ENCODE measurements at regions not wholly inside any gene's neighbourhood (a gene's known extent, or its start where the extent isn't known, plus 50 kb on each side); places are given as distances from the start of the nearest gene placed in this dataset.

- DNase-seq = no peak
- CTCF ChIA-PET = no interaction called here
These were observed 118.6 kb upstream of the PRICKLE2 start for GRCh38 chr3:64343689-64344430.

DNA sequence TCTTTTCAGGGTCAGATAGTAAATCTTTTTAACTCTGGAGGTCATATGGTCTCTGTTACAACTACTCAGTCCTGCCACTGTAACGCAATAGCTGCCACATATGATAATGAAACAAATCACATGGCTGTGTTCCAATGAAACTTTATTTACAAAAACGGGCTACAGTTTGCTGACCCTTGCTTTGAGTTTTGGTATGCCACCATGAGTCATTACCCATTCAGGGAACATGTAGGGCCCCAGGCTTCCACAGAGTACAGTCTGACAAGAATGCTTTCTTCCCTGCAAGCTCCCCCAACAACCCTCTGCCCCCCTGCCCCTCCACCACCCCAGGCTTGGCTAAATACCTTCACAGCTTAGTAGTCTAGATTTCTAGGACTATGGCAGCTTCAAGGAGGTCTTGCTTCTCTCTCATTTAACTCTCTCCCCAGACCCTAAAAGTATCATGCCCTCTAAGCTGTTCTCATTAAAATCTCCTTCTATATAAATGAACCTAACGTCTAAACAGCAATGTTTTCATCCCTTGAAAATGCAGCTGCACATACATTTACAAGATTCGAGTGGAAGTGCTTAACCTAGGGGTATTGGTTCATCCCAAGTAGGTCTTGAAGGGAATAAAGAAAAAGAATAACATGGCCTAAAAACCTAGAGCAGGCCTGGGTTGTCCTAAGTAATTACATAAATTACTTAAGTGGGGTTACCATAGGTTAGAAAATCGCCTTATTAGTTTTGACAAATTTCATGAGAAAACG, 117.8 kb upstream of the PRICKLE2 start:
- DNase-seq = no peak
- H3K4me1 ChIP-seq (ENCODE audit: control extremely low read depth in 1 of 4, control insufficient read depth in 4 of 4, insufficient read depth in 4 of 4, low read length in 3 of 4) = no peaks in the 10 kb centered on the region

More at GRCh38 chr3:64343689-64344430, 118.6 kb upstream of the PRICKLE2 start:
- Histone ChIP-seq H3K4me1 (ENCODE audit: control extremely low read depth in 1 of 4, control insufficient read depth in 4 of 4, insufficient read depth in 4 of 4, low read length in 3 of 4) (no peaks in the 10 kb centered on the region), H3K9me3 (ENCODE audit: control extremely low read depth in 1 of 5, control insufficient read depth in 4 of 5, insufficient read depth in 2 of 5, low read depth in 1 of 5, low read length in 4 of 5) (no peaks in the 10 kb centered on the region), H3K27me3 (replicated peaks in 2 of 5; ENCODE audit: control insufficient read depth in 4 of 5, insufficient read depth in 5 of 5, low read length in 4 of 5) (peaks cover 0 to 2% (median 0%) of the 10 kb centered on the region in 5 experiments), H3K4me3 (ENCODE audit: control insufficient read depth in 1 of 7, extremely low read depth in 1 of 7, insufficient read depth in 4 of 7, low read depth in 2 of 7, low read length in 6 of 7) (no peak overlapping the region), H3K27ac (ENCODE audit: insufficient read depth in 1 of 2, low read depth in 1 of 2, low read length in 2 of 2, poor library complexity in 1 of 2, severe bottlenecking in 2 of 2) (no peak overlapping the region), H3K36me3 (ENCODE audit: control insufficient read depth in 4 of 4, insufficient read depth in 4 of 4, low read length in 3 of 4) (no peaks in the 10 kb centered on the region)
- POLR2A ChIA-PET = no interaction called here
- 97% methylated on average over 4 of the region's 8 CpGs for WGBS (ENCODE audit: insufficient coverage)

DNA sequence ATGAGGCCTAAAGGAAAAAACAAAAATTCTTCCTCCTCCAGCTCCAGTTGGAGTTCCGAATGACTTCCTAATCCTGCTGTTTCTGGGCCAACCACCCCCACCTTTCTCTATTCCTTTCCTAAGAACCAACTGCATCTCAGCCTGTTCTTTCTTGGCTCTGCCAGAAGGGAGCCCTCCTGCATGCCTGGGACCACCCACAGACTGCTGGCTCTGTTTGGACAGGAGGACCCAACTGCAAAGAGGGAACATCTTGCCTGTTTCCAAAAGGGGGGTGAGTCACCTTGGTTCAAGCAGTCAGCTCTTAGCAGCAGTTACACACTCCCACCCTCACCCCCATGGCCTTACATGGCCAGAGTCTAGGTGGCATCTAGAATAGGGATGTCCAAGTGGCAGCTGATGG, 116.0 kb upstream of the PRICKLE2 start:
- POLR2A ChIA-PET = no interaction called here
- 100% methylated on average over 1 of the region's 1 CpG for WGBS (ENCODE audit: insufficient coverage)

More for the DNA sequence above, 117.8 kb upstream of the PRICKLE2 start:
- POLR2A ChIA-PET = no interaction called here
- H3K36me3 ChIP-seq (ENCODE audit: control insufficient read depth in 4 of 4, insufficient read depth in 4 of 4, low read length in 3 of 4) = no peaks in the 10 kb centered on the region
- CTCF ChIA-PET = no interaction called here
- no peaks in the 10 kb centered on the region for H3K9me3 ChIP-seq (ENCODE audit: control extremely low read depth in 1 of 5, control insufficient read depth in 4 of 5, insufficient read depth in 2 of 5, low read depth in 1 of 5, low read length in 4 of 5)
- H3K27me3 ChIP-seq (replicated peaks in 2 of 5; ENCODE audit: control insufficient read depth in 4 of 5, insufficient read depth in 5 of 5, low read length in 4 of 5) = peaks cover 0 to 2% (median 0%) of the 10 kb centered on the region in 5 experiments
- no peak overlapping the region for H3K27ac ChIP-seq (ENCODE audit: insufficient read depth in 1 of 2, low read depth in 1 of 2, low read length in 2 of 2, poor library complexity in 1 of 2, severe bottlenecking in 2 of 2)
- 96% methylated on average over 4 of the region's 6 CpGs for WGBS (ENCODE audit: insufficient coverage)
- no peak overlapping the region for H3K4me3 ChIP-seq (ENCODE audit: control insufficient read depth in 1 of 7, extremely low read depth in 1 of 7, insufficient read depth in 4 of 7, low read depth in 2 of 7, low read length in 6 of 7)

GRCh38 chr3:64340641-64341101, 115.4 kb upstream of the PRICKLE2 start:
- ChIA-PET POLR2A (no interaction called here), CTCF (no interaction called here)
- H3K27ac ChIP-seq (ENCODE audit: insufficient read depth in 1 of 2, low read depth in 1 of 2, low read length in 2 of 2, poor library complexity in 1 of 2, severe bottlenecking in 2 of 2) = no peak overlapping the region
- no peaks in the 10 kb centered on the region for H3K36me3 ChIP-seq (ENCODE audit: control insufficient read depth in 4 of 4, insufficient read depth in 4 of 4, low read length in 3 of 4)
- H3K4me1 ChIP-seq (ENCODE audit: control extremely low read depth in 1 of 4, control insufficient read depth in 4 of 4, insufficient read depth in 4 of 4, low read length in 3 of 4) = no peaks in the 10 kb centered on the region
- H3K4me3 ChIP-seq (ENCODE audit: control insufficient read depth in 1 of 7, extremely low read depth in 1 of 7, insufficient read depth in 4 of 7, low read depth in 2 of 7, low read length in 6 of 7) = no peak overlapping the region
- H3K9me3 ChIP-seq (ENCODE audit: control extremely low read depth in 1 of 5, control insufficient read depth in 4 of 5, insufficient read depth in 2 of 5, low read depth in 1 of 5, low read length in 4 of 5) = no peaks in the 10 kb centered on the region
- WGBS (ENCODE audit: insufficient coverage) = 95% methylated on average over 8 of the region's 11 CpGs
- peaks cover 0 to 2% (median 0%) of the 10 kb centered on the region in 5 experiments for H3K27me3 ChIP-seq (replicated peaks in 2 of 5; ENCODE audit: control insufficient read depth in 4 of 5, insufficient read depth in 5 of 5, low read length in 4 of 5)
- no peak for DNase-seq

More for the DNA sequence above, 116.0 kb upstream of the PRICKLE2 start:
- Histone ChIP-seq H3K4me1 (ENCODE audit: control extremely low read depth in 1 of 4, control insufficient read depth in 4 of 4, insufficient read depth in 4 of 4, low read length in 3 of 4) (no peaks in the 10 kb centered on the region), H3K4me3 (ENCODE audit: control insufficient read depth in 1 of 7, extremely low read depth in 1 of 7, insufficient read depth in 4 of 7, low read depth in 2 of 7, low read length in 6 of 7) (no peak overlapping the region), H3K27me3 (replicated peaks in 2 of 5; ENCODE audit: control insufficient read depth in 4 of 5, insufficient read depth in 5 of 5, low read length in 4 of 5) (peaks cover 0 to 2% (median 0%) of the 10 kb centered on the region in 5 experiments), H3K9me3 (ENCODE audit: control extremely low read depth in 1 of 5, control insufficient read depth in 4 of 5, insufficient read depth in 2 of 5, low read depth in 1 of 5, low read length in 4 of 5) (no peaks in the 10 kb centered on the region), H3K27ac (ENCODE audit: insufficient read depth in 1 of 2, low read depth in 1 of 2, low read length in 2 of 2, poor library complexity in 1 of 2, severe bottlenecking in 2 of 2) (no peak overlapping the region), H3K36me3 (ENCODE audit: control insufficient read depth in 4 of 4, insufficient read depth in 4 of 4, low read length in 3 of 4) (no peaks in the 10 kb centered on the region)
- CTCF ChIA-PET = no interaction called here
- no peak for DNase-seq

- no peak overlapping the region for H3K27ac ChIP-seq (ENCODE audit: insufficient read depth in 1 of 2, low read depth in 1 of 2, low read length in 2 of 2, poor library complexity in 1 of 2, severe bottlenecking in 2 of 2)
- ChIA-PET POLR2A (no interaction called here), CTCF (no interaction called here)
- no peak for DNase-seq
- H3K36me3 ChIP-seq (ENCODE audit: control insufficient read depth in 4 of 4, insufficient read depth in 4 of 4, low read length in 3 of 4) = no peaks in the 10 kb centered on the region
- no peaks in the 10 kb centered on the region for H3K4me1 ChIP-seq (ENCODE audit: control extremely low read depth in 1 of 4, control insufficient read depth in 4 of 4, insufficient read depth in 4 of 4, low read length in 3 of 4)
- WGBS (ENCODE audit: insufficient coverage) = 100% methylated on average over 3 of the region's 3 CpGs
- H3K9me3 ChIP-seq (ENCODE audit: control extremely low read depth in 1 of 5, control insufficient read depth in 4 of 5, insufficient read depth in 2 of 5, low read depth in 1 of 5, low read length in 4 of 5) = no peaks in the 10 kb centered on the region
- no peaks in the 10 kb centered on the region for H3K27me3 ChIP-seq (replicated peaks in 2 of 5; ENCODE audit: control insufficient read depth in 4 of 5, insufficient read depth in 5 of 5, low read length in 4 of 5)
- H3K4me3 ChIP-seq (ENCODE audit: control insufficient read depth in 1 of 7, extremely low read depth in 1 of 7, insufficient read depth in 4 of 7, low read depth in 2 of 7, low read length in 6 of 7) = no peak overlapping the region
These were observed 111.2 kb upstream of the PRICKLE2 start for GRCh38 chr3:64336488-64336887.

DNA sequence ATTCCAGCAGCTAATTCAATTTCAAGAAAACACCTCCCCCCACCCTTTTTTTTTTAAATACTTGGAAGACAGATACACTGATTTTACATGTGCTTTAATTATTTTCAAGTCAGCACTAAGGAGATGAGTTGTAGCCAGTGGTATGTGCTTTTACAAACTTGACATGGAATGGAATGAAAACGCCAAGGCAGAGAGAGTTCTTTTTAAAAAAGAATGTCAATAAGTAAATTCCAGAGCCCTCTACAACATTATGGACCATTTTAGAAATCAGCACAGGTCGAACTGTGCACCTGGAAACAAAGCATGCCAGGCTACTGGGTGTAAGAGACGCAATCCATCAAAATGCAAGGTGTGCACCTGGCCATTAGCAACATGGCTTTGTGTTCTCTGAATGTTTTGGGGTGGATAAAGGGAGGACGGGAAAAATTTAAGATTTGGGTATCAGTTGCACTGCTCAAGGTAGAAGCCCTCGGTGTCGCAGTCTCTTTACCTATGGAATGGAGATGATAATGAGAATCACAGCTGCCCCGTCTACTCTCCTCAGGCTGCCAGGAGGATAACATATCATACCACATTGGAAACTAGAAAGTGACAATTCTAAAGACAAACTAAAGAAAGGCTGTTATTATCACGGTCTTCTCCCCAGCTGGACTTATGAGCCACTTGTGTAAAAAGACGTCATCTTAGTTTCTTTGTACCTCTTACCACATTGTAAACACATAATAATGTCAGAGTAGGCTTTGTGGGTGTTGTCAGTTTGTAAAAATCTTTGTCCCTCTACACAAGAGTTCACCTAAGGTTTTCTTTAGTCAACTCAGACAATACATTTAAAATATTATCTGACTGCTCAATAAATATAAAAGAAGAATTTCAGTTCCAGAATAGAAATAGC, 107.4 kb upstream of the PRICKLE2 start:
- Histone ChIP-seq H3K9me3 (ENCODE audit: control extremely low read depth in 1 of 5, control insufficient read depth in 4 of 5, insufficient read depth in 2 of 5, low read depth in 1 of 5, low read length in 4 of 5) (no peaks in the 10 kb centered on the region), H3K27me3 (replicated peaks in 2 of 5; ENCODE audit: control insufficient read depth in 4 of 5, insufficient read depth in 5 of 5, low read length in 4 of 5) (no peaks in the 10 kb centered on the region), H3K36me3 (ENCODE audit: control insufficient read depth in 4 of 4, insufficient read depth in 4 of 4, low read length in 3 of 4) (no peaks in the 10 kb centered on the region), H3K4me1 (ENCODE audit: control extremely low read depth in 1 of 4, control insufficient read depth in 4 of 4, insufficient read depth in 4 of 4, low read length in 3 of 4) (no peaks in the 10 kb centered on the region), H3K27ac (ENCODE audit: insufficient read depth in 1 of 2, low read depth in 1 of 2, low read length in 2 of 2, poor library complexity in 1 of 2, severe bottlenecking in 2 of 2) (no peak overlapping the region), H3K4me3 (ENCODE audit: control insufficient read depth in 1 of 7, extremely low read depth in 1 of 7, insufficient read depth in 4 of 7, low read depth in 2 of 7, low read length in 6 of 7) (no peak overlapping the region)
- CTCF ChIA-PET = no interaction called here
- POLR2A ChIA-PET = no interaction called here
- DNase-seq = no peak
- WGBS (ENCODE audit: insufficient coverage) = 97% methylated on average over 5 of the region's 9 CpGs
